Osteocyte (in vitro differentiated cells): ENCODE measurements at regions not wholly inside any gene's neighbourhood (a gene's known extent, or its start where the extent isn't known, plus 50 kb on each side); places are given as distances from the start of the nearest gene placed in this dataset.
"Not testable (repeated sequence)": the region's sequence is repeated elsewhere in the genome, so short reads cannot be mapped to it uniquely, and the experiment has no call there.

Source experiments
- DNase-seq: peaks from one replicate; pipeline ENCODE4 v3.0.0; 2021; ENCODE audit warnings: mixed read lengths; ENCODE audit not compliant: unreplicated experiment; ENCODE audit errors: extremely low spot score
- H3K27ac Mint-ChIP-seq: one replicate; pipeline ENCODE4 v1.8.0; 2021; ENCODE audit warnings: mild to moderate bottlenecking, mixed read lengths; ENCODE audit not compliant: unreplicated experiment
- H3K27me3 Mint-ChIP-seq: one replicate; pipeline ENCODE4 v1.8.0; 2021; ENCODE audit warnings: mixed read lengths; ENCODE audit not compliant: unreplicated experiment
- H3K36me3 Mint-ChIP-seq: one replicate; pipeline ENCODE4 v1.8.0; 2021; ENCODE audit warnings: mixed read lengths; ENCODE audit not compliant: unreplicated experiment
- H3K4me1 Mint-ChIP-seq: one replicate; pipeline ENCODE4 v1.8.0; 2021; ENCODE audit warnings: mixed read lengths; ENCODE audit not compliant: unreplicated experiment
- H3K4me3 Mint-ChIP-seq: one replicate; pipeline ENCODE4 v1.8.0; 2021; ENCODE audit warnings: mild to moderate bottlenecking, moderate library complexity, mixed read lengths; ENCODE audit not compliant: unreplicated experiment
- H3K9me3 Mint-ChIP-seq: one replicate; pipeline ENCODE4 v1.8.0; 2021; ENCODE audit warnings: mixed read lengths; ENCODE audit not compliant: unreplicated experiment
- TF ChIP-seq, protein P1 (sequence below): fragments of 200-600 bp; sonication (generic); IDR thresholded peaks from 2 replicates; pipeline ENCODE4 v1.5.0; 2021; ENCODE audit warnings: antibody characterized with exemption, mild to moderate bottlenecking, moderate library complexity

DNA sequence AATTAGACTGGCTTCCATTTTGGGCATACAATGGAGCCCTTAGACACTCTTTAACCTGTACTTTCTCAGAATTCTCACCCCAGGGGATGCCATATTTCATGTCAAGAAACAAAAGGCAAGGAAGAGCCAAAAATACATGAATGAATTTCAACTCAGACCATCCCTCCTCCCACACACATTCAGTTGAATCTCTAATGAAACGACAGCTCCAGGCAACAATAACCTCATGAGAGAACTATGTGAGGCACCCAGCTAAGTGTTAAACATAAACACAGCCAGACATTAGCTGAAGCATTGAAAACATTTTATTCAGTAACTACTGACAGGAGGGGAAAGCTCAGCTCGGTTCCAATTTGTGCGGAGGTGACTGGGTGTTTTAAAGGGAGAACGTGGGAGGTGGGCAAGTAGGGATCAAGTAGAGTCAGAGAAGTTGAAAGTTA, 1359.1 kb upstream of the CDH9 start:
- Mint-ChIP-seq H3K36me3 (no peaks in the 10 kb centered on the region), H3K4me1 (peaks cover 20% of the 10 kb centered on the region), H3K27ac (peak overlapping the region; percentile 88), H3K9me3 (no peaks in the 10 kb centered on the region), H3K27me3 (no peaks in the 10 kb centered on the region), H3K4me3 (no peak overlapping the region)
- TF ChIP-seq, protein P1, sequence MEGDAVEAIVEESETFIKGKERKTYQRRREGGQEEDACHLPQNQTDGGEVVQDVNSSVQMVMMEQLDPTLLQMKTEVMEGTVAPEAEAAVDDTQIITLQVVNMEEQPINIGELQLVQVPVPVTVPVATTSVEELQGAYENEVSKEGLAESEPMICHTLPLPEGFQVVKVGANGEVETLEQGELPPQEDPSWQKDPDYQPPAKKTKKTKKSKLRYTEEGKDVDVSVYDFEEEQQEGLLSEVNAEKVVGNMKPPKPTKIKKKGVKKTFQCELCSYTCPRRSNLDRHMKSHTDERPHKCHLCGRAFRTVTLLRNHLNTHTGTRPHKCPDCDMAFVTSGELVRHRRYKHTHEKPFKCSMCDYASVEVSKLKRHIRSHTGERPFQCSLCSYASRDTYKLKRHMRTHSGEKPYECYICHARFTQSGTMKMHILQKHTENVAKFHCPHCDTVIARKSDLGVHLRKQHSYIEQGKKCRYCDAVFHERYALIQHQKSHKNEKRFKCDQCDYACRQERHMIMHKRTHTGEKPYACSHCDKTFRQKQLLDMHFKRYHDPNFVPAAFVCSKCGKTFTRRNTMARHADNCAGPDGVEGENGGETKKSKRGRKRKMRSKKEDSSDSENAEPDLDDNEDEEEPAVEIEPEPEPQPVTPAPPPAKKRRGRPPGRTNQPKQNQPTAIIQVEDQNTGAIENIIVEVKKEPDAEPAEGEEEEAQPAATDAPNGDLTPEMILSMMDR = no peak
- no peak for DNase-seq

DNA sequence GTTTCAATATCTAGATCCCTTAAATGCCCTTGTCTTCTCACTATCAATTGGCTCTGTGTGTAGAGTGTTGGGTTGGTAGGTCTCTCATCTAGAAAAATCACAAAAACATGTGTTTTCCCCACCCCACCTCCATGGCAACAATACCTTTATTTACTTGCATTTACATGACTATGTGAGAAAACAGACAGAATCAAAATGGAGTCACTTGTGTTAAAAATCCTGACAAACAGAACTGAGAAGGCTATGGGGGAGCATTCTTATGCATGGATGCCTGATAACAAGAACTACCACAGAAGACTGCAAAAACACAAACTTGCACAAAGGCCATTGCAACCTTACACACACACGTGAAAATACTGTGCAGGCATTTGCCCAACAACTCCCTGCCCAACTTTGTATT, 1352.9 kb upstream of the CDH9 start:
- H3K27ac Mint-ChIP-seq = no peak overlapping the region
- no peak overlapping the region for H3K4me3 Mint-ChIP-seq
- H3K27me3 Mint-ChIP-seq = no peaks in the 10 kb centered on the region
- peaks cover 6% of the 10 kb centered on the region for H3K4me1 Mint-ChIP-seq
- TF ChIP-seq, protein P1 = no peak
- H3K36me3 Mint-ChIP-seq = no peaks in the 10 kb centered on the region
- no peak for DNase-seq
- no peaks in the 10 kb centered on the region for H3K9me3 Mint-ChIP-seq

DNA sequence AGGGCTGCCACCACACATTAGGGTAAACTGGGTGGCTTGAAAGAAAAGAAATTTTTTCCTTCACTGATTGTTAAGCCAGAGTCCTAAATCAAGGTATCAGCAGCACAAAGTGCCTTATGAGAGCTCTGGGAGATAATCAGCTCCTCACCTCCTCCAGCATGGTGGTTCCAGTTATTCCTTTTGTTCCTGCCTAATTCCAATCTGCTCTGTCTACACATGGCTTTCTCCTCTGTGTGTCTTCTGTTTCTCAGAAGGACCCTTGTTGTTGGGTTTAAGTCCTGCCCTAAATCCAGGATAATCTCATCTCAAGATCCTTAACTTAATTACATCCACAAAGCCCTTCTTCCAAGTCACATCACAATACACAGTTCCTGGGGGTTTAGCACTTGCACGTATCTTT, 1352.0 kb upstream of the CDH9 start:
- Mint-ChIP-seq H3K36me3 (no peaks in the 10 kb centered on the region), H3K4me1 (peaks cover 6% of the 10 kb centered on the region), H3K9me3 (no peaks in the 10 kb centered on the region), H3K4me3 (no peak overlapping the region), H3K27ac (no peak overlapping the region), H3K27me3 (no peaks in the 10 kb centered on the region)
- no peak for DNase-seq
- TF ChIP-seq, protein P1 = no peak

DNA sequence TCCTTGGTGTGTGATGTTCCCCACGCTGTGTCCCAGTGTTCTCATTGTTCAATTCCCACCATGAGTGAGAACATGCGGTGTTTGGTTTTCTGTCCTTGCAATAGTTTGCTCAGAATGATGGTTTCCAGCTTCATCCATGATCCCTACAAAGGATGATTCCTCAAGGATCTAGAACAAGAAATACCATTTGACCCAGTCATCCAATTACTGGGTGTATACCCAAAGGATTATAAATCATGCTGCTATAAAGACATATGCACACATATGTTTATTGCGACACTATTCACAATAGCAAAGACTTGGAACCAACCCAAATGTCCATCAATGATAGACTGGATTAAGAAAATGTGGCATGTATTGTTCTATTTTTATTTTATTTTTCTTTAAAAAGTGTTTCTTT, 1351.3 kb upstream of the CDH9 start:
- H3K4me3 Mint-ChIP-seq, H3K27me3 Mint-ChIP-seq, DNase-seq, H3K4me1 Mint-ChIP-seq, H3K27ac Mint-ChIP-seq, H3K9me3 Mint-ChIP-seq, H3K36me3 Mint-ChIP-seq: not testable (repeated sequence)

DNA sequence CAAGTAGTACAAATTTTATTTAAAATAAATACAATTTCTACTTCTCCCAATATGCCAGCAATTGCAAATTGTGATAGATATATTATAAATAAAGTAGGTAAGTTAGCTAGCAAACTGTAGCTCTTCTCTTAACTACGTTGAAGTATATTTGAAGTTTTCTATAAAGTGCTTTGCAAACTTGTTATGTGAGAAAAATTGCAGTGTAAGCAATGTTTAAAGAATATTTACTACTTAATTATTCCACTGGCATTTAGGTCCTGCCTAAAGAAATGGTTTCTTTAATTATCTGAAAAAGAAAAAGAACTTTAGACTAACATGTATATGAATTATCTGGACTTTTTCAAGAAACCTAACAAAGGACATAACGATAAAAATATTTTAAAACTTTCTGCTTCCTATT, 1350.0 kb upstream of the CDH9 start:
- no peaks in the 10 kb centered on the region for H3K9me3 Mint-ChIP-seq
- peaks cover 6% of the 10 kb centered on the region for H3K4me1 Mint-ChIP-seq
- no peak overlapping the region for H3K27ac Mint-ChIP-seq
- no peak for DNase-seq
- no peaks in the 10 kb centered on the region for H3K36me3 Mint-ChIP-seq
- H3K4me3 Mint-ChIP-seq = no peak overlapping the region
- TF ChIP-seq, protein P1 = no peak
- H3K27me3 Mint-ChIP-seq = no peaks in the 10 kb centered on the region

DNA sequence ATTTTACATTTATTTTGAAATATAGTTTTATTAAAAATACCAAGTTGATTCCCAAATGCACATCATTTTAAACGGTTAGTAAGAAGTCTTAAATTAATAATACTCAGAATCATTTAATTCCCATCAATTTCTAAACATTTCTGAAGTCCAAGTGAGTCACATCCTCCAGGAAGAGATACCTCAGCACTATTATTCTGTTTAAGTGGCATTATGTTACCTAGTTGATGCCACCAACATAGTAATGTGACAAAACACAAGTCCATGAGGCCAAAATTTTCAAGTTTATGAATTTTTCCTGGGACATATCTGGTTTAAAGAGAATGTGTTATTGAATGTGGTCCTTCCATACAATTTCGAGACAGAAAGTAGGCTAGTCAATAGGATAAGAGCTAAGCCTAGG, 1348.3 kb upstream of the CDH9 start:
- Mint-ChIP-seq H3K4me3 (no peak overlapping the region), H3K27ac (no peak overlapping the region), H3K4me1 (peaks cover under 1% of the 10 kb centered on the region), H3K36me3 (no peaks in the 10 kb centered on the region), H3K27me3 (no peaks in the 10 kb centered on the region), H3K9me3 (no peaks in the 10 kb centered on the region)
- TF ChIP-seq, protein P1 = no peak
- DNase-seq = no peak
